Activated T-helper 17 cell treated with anti-CD3 and anti-CD28 coated beads, Interleukin-2, amount 50 U/mL, for 72 hours (primary cell): ENCODE measurements at regions not wholly inside any gene's neighbourhood (a gene's known extent, or its start where the extent isn't known, plus 50 kb on each side); places are given as distances from the start of the nearest gene placed in this dataset.
"Not testable (repeated sequence)": the region's sequence is repeated elsewhere in the genome, so short reads cannot be mapped to it uniquely, and the experiment has no call there.

Source experiments
- ATAC-seq: fragments of 150-1000 bp; cut with Tn5 transposase; replicated peaks from 2 replicates; pipeline ENCODE4 v1.10.0; 2021; ENCODE audit warnings: mild to moderate bottlenecking, moderate library complexity
- H3K27ac Mint-ChIP-seq: one replicate; pipeline ENCODE4 v1.8.0; 2022; ENCODE audit warnings: mixed read lengths
- H3K27me3 Mint-ChIP-seq: one replicate; pipeline ENCODE4 v1.8.0; 2022; ENCODE audit warnings: mixed read lengths
- H3K36me3 Mint-ChIP-seq: one replicate; pipeline ENCODE4 v1.8.0; 2022; ENCODE audit warnings: low read depth, mild to moderate bottlenecking, mixed read lengths
- H3K4me1 Mint-ChIP-seq: one replicate; pipeline ENCODE4 v1.8.0; 2022; ENCODE audit warnings: mixed read lengths
- H3K4me3 Mint-ChIP-seq: one replicate; pipeline ENCODE4 v1.8.0; 2022; ENCODE audit warnings: mild to moderate bottlenecking, mixed read lengths
- H3K9me3 Mint-ChIP-seq: one replicate; pipeline ENCODE4 v1.8.0; 2022; ENCODE audit warnings: mixed read lengths

DNA sequence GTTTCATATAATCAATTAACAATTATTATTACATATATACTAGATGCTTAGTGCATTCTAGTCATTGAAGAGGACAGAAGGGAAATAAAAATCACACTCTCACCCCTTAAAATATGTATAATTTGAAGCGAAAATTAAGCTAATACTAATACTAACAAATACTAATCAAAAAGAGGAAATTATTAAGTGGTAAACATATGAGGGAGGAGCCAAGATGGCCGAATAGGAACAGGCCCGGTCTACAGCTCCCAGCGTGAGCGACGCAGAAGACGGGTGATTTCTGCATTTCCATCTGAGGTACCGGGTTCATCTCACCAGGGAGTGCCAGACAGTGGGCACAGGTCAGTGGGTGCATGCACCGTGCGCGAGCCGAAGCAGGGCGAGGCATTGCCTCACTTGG, 344.2 kb downstream of the RAP2B start:
- not testable (repeated sequence) for H3K4me1 Mint-ChIP-seq, H3K27me3 Mint-ChIP-seq, H3K36me3 Mint-ChIP-seq, H3K9me3 Mint-ChIP-seq, H3K4me3 Mint-ChIP-seq, H3K27ac Mint-ChIP-seq, ATAC-seq

DNA sequence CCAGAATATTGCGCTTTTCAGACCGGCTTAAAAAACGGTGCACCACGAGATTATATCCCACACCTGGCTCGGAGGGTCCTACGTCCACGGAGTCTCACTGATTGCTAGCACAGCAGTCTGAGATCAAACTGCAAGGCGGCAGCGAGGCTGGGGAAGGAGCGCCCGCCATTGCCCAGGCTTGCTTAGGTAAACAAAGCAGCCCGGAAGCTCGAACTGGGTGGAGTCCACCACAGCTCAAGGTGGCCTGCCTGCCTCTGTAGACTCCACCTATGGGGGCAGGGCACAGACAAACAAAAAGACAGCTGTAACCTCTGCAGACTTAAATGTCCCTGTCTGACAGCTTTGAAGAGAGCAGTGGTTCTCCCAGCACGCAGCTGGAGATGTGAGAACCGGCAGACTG, 344.7 kb downstream of the RAP2B start:
- not testable (repeated sequence) for H3K36me3 Mint-ChIP-seq, H3K9me3 Mint-ChIP-seq, H3K4me1 Mint-ChIP-seq, H3K4me3 Mint-ChIP-seq, ATAC-seq, H3K27me3 Mint-ChIP-seq, H3K27ac Mint-ChIP-seq

DNA sequence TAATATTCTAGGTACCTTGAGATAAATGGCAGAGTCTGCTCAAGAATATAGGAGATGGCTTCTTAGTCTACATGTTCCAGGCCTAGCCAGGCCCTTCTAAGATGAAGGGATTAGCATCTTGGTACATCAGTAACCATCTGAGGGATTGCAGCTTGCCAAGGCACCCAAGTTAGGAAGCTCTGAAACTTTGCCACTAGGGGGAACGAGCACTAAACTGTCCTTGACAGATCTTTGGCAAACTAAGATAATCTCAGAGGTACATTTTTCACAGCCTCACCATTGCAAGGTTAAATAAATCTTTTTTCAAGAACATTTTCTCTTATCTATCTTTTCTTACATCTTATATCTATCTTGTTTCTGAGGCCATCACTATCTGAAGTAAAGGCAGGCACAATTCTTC, 351.2 kb downstream of the RAP2B start:
- no peak overlapping the region for H3K27ac Mint-ChIP-seq
- no peak for ATAC-seq
- no peak overlapping the region for H3K4me3 Mint-ChIP-seq
- no peaks in the 10 kb centered on the region for H3K4me1 Mint-ChIP-seq
- no peaks in the 10 kb centered on the region for H3K27me3 Mint-ChIP-seq
- H3K9me3 Mint-ChIP-seq = peaks cover 6% of the 10 kb centered on the region
- H3K36me3 Mint-ChIP-seq = no peaks in the 10 kb centered on the region

DNA sequence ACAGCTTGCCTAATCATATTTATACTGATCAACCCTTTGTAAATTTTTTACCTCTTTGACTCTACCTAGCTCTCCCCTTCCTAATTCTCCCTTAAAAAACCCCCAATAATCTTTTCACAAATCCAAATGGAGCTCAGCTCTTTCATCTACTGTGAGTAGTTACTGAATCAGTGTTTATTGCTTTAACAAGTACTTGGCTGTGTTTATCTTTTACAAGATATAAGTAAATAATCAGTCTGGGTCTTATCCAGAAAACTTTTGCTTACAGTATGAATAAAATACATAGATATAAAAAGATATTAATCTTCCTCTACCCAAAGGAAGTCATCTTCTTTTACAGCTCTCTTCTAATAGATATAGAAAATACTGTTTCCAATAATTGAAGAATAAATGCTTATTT, 366.4 kb downstream of the RAP2B start:
- Mint-ChIP-seq H3K4me1 (no peaks in the 10 kb centered on the region), H3K9me3 (peaks cover 15% of the 10 kb centered on the region), H3K27me3 (peaks cover 9% of the 10 kb centered on the region), H3K4me3 (no peak overlapping the region), H3K27ac (no peak overlapping the region), H3K36me3 (no peaks in the 10 kb centered on the region)
- no peak for ATAC-seq

- ATAC-seq = no peak
- H3K4me3 Mint-ChIP-seq = no peak overlapping the region
- H3K9me3 Mint-ChIP-seq = no peaks in the 10 kb centered on the region
- H3K27ac Mint-ChIP-seq = no peak overlapping the region
- H3K4me1 Mint-ChIP-seq = no peaks in the 10 kb centered on the region
- H3K36me3 Mint-ChIP-seq = no peaks in the 10 kb centered on the region
- no peaks in the 10 kb centered on the region for H3K27me3 Mint-ChIP-seq
These were observed 377.2 kb downstream of the RAP2B start for GRCh38 chr3:153539263-153539662.

GRCh38 chr3:153545471-153545870, 383.4 kb downstream of the RAP2B start:
- H3K4me3 Mint-ChIP-seq = no peak overlapping the region
- no peaks in the 10 kb centered on the region for H3K36me3 Mint-ChIP-seq
- no peaks in the 10 kb centered on the region for H3K9me3 Mint-ChIP-seq
- H3K4me1 Mint-ChIP-seq = no peaks in the 10 kb centered on the region
- H3K27ac Mint-ChIP-seq = no peak overlapping the region
- no peak for ATAC-seq
- no peaks in the 10 kb centered on the region for H3K27me3 Mint-ChIP-seq

- no peak for ATAC-seq
- Mint-ChIP-seq H3K4me1 (no peaks in the 10 kb centered on the region), H3K27me3 (no peaks in the 10 kb centered on the region)
These were observed 385.9 kb downstream of the RAP2B start for GRCh38 chr3:153547970-153548369.

DNA sequence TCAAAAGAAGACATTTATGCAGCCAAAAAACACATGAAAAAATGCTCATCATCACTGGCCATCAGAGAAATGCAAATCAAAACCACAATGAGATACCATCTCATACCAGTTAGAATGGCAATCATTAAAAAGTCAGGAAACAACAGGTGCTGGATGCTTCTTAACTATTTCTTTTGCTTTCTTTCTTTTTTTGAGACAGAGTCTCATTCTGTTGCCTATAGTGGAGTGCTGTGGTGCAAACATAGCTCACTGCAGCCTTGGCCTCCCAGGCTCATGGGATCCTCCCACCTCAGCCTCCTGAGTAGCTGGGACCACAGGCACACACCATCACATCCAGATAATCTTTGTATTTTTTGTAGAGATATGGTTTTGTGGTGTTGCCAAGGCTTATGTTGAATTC, 387.7 kb downstream of the RAP2B start:
- H3K4me1 Mint-ChIP-seq, H3K9me3 Mint-ChIP-seq, H3K4me3 Mint-ChIP-seq, H3K36me3 Mint-ChIP-seq, H3K27me3 Mint-ChIP-seq, ATAC-seq, H3K27ac Mint-ChIP-seq: not testable (repeated sequence)

More at GRCh38 chr3:153547970-153548369, 385.9 kb downstream of the RAP2B start:
- Mint-ChIP-seq H3K4me3 (no peak overlapping the region), H3K36me3 (no peaks in the 10 kb centered on the region), H3K9me3 (no peaks in the 10 kb centered on the region), H3K27ac (no peak overlapping the region)

- Mint-ChIP-seq H3K36me3 (no peaks in the 10 kb centered on the region), H3K27me3 (no peaks in the 10 kb centered on the region), H3K4me3 (no peak overlapping the region), H3K9me3 (no peaks in the 10 kb centered on the region), H3K27ac (no peak overlapping the region), H3K4me1 (no peaks in the 10 kb centered on the region)
- ATAC-seq = no peak
These were observed 389.7 kb downstream of the RAP2B start for GRCh38 chr3:153551536-153552285.

DNA sequence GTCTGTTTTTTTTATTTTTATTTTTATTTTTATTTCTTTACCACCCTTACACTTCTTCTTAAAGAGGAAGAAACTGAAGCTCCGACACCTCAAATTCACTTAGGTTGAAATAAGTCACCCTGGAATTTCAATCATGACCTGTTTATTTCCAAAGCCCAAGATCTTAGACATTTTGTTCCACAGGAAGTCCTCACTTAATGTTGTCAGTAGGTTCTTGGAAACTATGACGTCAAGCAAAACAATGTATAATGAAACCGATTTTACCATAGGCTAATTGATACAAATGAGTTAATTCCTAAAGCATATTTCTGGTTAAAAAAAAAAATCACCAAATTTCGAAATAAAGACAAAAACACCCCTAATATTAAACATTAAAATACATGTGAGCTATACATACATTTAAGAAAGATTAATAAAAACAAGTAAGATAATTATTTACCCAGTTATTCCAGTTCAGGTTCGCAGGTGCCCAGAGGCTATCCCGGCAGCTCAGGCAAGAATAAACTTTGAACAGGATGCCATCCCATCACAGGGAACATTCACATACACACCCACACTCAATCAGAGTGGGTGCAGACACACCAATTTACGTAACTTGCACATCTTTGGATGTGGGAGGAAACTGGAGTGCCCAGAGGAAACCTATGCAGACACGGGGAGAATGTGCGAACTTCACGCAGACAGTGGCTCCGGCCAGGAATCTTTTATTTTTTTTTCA, 391.0 kb downstream of the RAP2B start:
- Mint-ChIP-seq H3K36me3 (no peaks in the 10 kb centered on the region), H3K4me3 (peak overlapping the region; percentile 23), H3K9me3 (peaks cover 1% of the 10 kb centered on the region), H3K27ac (no peak overlapping the region), H3K4me1 (no peaks in the 10 kb centered on the region), H3K27me3 (no peaks in the 10 kb centered on the region)
- ATAC-seq = no peak

DNA sequence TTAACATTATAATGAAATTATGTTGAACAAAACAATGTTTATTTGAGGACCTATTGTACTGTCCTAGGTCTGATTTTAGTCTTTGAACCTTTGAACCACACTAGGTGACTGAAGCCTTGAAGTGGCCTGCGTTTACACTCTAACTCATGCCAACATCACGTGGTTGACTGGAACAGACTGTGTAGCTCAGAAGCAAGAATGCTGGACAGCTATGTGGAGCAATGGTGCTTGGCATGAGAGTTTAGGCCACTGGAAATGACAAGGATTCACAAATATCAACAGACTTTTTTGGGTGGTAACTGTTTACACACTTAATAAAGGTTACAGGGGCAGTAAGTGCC, 391.5 kb downstream of the RAP2B start:
- H3K27ac Mint-ChIP-seq = no peak overlapping the region
- no peaks in the 10 kb centered on the region for H3K4me1 Mint-ChIP-seq
- ATAC-seq = no peak
- no peak overlapping the region for H3K4me3 Mint-ChIP-seq
- H3K9me3 Mint-ChIP-seq = peaks cover 7% of the 10 kb centered on the region
- H3K36me3 Mint-ChIP-seq = no peaks in the 10 kb centered on the region
- no peaks in the 10 kb centered on the region for H3K27me3 Mint-ChIP-seq

- no peak overlapping the region for H3K27ac Mint-ChIP-seq
- peak; percentile 50 for ATAC-seq
These were observed 393.9 kb downstream of the RAP2B start for GRCh38 chr3:153555919-153556318.

DNA sequence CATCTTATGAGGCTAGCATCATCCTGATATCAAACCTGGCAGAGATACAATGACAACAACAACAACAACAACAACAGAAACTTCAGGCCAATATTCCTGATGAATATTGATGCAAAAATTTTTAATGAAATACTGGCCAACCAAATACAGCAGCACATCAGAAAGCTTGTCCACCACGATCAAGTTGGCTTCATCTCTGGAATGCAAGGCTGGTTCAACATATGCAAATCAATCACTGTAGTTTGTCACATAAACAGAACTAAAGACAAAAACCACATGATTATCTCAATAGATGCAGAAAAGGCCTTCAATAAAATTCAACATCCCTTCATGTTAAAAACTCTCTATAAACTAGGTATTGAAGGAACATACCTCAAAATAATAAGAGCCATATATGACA, 397.3 kb downstream of the RAP2B start:
- not testable (repeated sequence) for H3K4me1 Mint-ChIP-seq, H3K4me3 Mint-ChIP-seq, H3K27me3 Mint-ChIP-seq, H3K36me3 Mint-ChIP-seq, H3K27ac Mint-ChIP-seq, ATAC-seq
- H3K9me3 Mint-ChIP-seq = peaks cover 32% of the 10 kb centered on the region

More at GRCh38 chr3:153555919-153556318, 393.9 kb downstream of the RAP2B start:
- H3K4me3 Mint-ChIP-seq = no peak overlapping the region
- no peaks in the 10 kb centered on the region for H3K36me3 Mint-ChIP-seq
- H3K27me3 Mint-ChIP-seq = no peaks in the 10 kb centered on the region
- H3K9me3 Mint-ChIP-seq = peaks cover 19% of the 10 kb centered on the region
- no peaks in the 10 kb centered on the region for H3K4me1 Mint-ChIP-seq

DNA sequence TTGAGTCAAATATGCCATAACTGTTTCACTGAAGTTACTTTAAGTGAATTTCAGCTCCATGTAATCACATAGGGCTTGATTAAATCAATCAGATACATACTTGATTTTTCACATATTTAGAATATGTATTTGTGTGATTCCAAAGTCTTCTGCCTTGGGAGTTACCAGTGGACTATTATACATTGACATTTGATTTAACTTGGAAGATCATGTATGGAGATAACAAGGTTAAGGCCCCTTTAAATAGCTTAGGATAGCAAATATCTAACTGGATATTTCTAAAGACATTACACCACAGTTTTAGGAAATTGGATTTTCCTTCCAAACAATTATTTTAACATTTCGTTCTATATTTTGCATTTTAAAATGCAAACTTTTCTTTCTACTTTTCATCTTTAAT, 405.0 kb downstream of the RAP2B start:
- Mint-ChIP-seq H3K9me3 (peaks cover 17% of the 10 kb centered on the region), H3K27ac (no peak overlapping the region), H3K4me3 (no peak overlapping the region)

GRCh38 chr3:153567556-153567955, 405.5 kb downstream of the RAP2B start:
- Mint-ChIP-seq H3K4me1 (no peaks in the 10 kb centered on the region), H3K36me3 (no peaks in the 10 kb centered on the region), H3K9me3 (peaks cover 15% of the 10 kb centered on the region), H3K27ac (no peak overlapping the region), H3K4me3 (no peak overlapping the region), H3K27me3 (no peaks in the 10 kb centered on the region)
- ATAC-seq = no peak

More for the DNA sequence above, 405.0 kb downstream of the RAP2B start:
- no peaks in the 10 kb centered on the region for H3K36me3 Mint-ChIP-seq
- no peak for ATAC-seq
- no peaks in the 10 kb centered on the region for H3K4me1 Mint-ChIP-seq
- no peaks in the 10 kb centered on the region for H3K27me3 Mint-ChIP-seq
